Muscle layer of duodenum (tissue), 2 donors: ENCODE measurements at regions not wholly inside any gene's neighbourhood (a gene's known extent, or its start where the extent isn't known, plus 50 kb on each side); places are given as distances from the start of the nearest gene placed in this dataset.

Source experiments
- H3K27ac ChIP-seq: one replicate; pipeline ENCODE4 v1.7.0; 2013; ENCODE audit warnings: mild to moderate bottlenecking, low read length
- H3K27me3 ChIP-seq: one replicate; pipeline ENCODE4 v1.7.0; 2013; ENCODE audit warnings: low read depth, mild to moderate bottlenecking, control low read depth, low read length
- H3K36me3 ChIP-seq, 2 donors: one replicate each; pipeline ENCODE4 v1.7.0; 2013; ENCODE audit warnings: low read length in 2 of 2, control low read depth in 1 of 2, mild to moderate bottlenecking in 1 of 2; ENCODE audit not compliant: insufficient read depth in 2 of 2, control insufficient read depth in 1 of 2
- H3K4me1 ChIP-seq, 2 donors: one replicate each; pipeline ENCODE4 v1.7.0; 2013; ENCODE audit warnings: low read length in 2 of 2, mild to moderate bottlenecking in 2 of 2, control low read depth in 1 of 2, moderate library complexity in 1 of 2; ENCODE audit not compliant: insufficient read depth in 2 of 2, control insufficient read depth in 1 of 2
- H3K4me3 ChIP-seq, 2 donors: one replicate each; pipeline ENCODE4 v1.7.0; 2013; ENCODE audit warnings: low read length in 2 of 2, low read depth in 1 of 2, mild to moderate bottlenecking in 1 of 2
- H3K9me3 ChIP-seq, 2 donors: one replicate each; pipeline ENCODE4 v1.7.0; 2013; ENCODE audit warnings: low read length in 2 of 2, control low read depth in 1 of 2, mild to moderate bottlenecking in 1 of 2; ENCODE audit not compliant: control insufficient read depth in 1 of 2
- donor health status: healthy.

- H3K27ac ChIP-seq: no peak overlapping the region
Measured at GRCh38 chr2:78910376-78910775, 115.1 kb upstream of the REG3G start.

GRCh38 chr2:78913257-78913656 lies 112.2 kb upstream of the REG3G start:
- no peaks in the 10 kb centered on the region for H3K4me1 ChIP-seq
- no peaks in the 10 kb centered on the region for H3K27me3 ChIP-seq
- H3K27ac ChIP-seq: no peak overlapping the region
- H3K9me3 ChIP-seq: no peaks in the 10 kb centered on the region
- no peaks in the 10 kb centered on the region for H3K36me3 ChIP-seq
- no peak overlapping the region for H3K4me3 ChIP-seq

More at GRCh38 chr2:78910376-78910775, 115.1 kb upstream of the REG3G start:
- no peaks in the 10 kb centered on the region for H3K9me3 ChIP-seq
- H3K4me1 ChIP-seq: no peaks in the 10 kb centered on the region
- no peak overlapping the region for H3K4me3 ChIP-seq
- no peaks in the 10 kb centered on the region for H3K36me3 ChIP-seq
- no peaks in the 10 kb centered on the region for H3K27me3 ChIP-seq

GRCh38 chr2:78925258-78925657 lies 100.2 kb upstream of the REG3G start:
- Histone ChIP-seq H3K27me3 (no peaks in the 10 kb centered on the region), H3K4me3 (no peak overlapping the region), H3K9me3 (no peaks in the 10 kb centered on the region), H3K36me3 (no peaks in the 10 kb centered on the region), H3K27ac (no peak overlapping the region), H3K4me1 (no peaks in the 10 kb centered on the region)

GRCh38 chr2:78928502-78928901 lies 97.0 kb upstream of the REG3G start:
- Histone ChIP-seq H3K36me3 (no peaks in the 10 kb centered on the region), H3K9me3 (no peaks in the 10 kb centered on the region), H3K27ac (no peak overlapping the region), H3K4me1 (no peaks in the 10 kb centered on the region), H3K27me3 (no peaks in the 10 kb centered on the region), H3K4me3 (no peak overlapping the region)

- H3K4me3 ChIP-seq: no peak overlapping the region
- H3K4me1 ChIP-seq: no peaks in the 10 kb centered on the region
- no peaks in the 10 kb centered on the region for H3K36me3 ChIP-seq
- no peaks in the 10 kb centered on the region for H3K9me3 ChIP-seq
- no peak overlapping the region for H3K27ac ChIP-seq
- no peaks in the 10 kb centered on the region for H3K27me3 ChIP-seq
Measured at GRCh38 chr2:78940998-78941397, 84.5 kb upstream of the REG3G start.

GRCh38 chr2:78941751-78942150 lies 83.8 kb upstream of the REG3G start:
- Histone ChIP-seq H3K9me3 (no peaks in the 10 kb centered on the region), H3K27me3 (no peaks in the 10 kb centered on the region), H3K27ac (no peak overlapping the region), H3K36me3 (no peaks in the 10 kb centered on the region), H3K4me3 (no peak overlapping the region), H3K4me1 (no peaks in the 10 kb centered on the region)

GRCh38 chr2:78963881-78964280 lies 61.6 kb upstream of the REG3G start:
- H3K4me3 ChIP-seq: no peak overlapping the region
- no peaks in the 10 kb centered on the region for H3K4me1 ChIP-seq
- H3K9me3 ChIP-seq: no peaks in the 10 kb centered on the region
- H3K27me3 ChIP-seq: no peaks in the 10 kb centered on the region
- H3K27ac ChIP-seq: no peak overlapping the region
- H3K36me3 ChIP-seq: no peaks in the 10 kb centered on the region

GRCh38 chr2:78967294-78967693 lies 58.2 kb upstream of the REG3G start:
- Histone ChIP-seq H3K4me1 (no peaks in the 10 kb centered on the region), H3K27me3 (no peaks in the 10 kb centered on the region), H3K36me3 (no peaks in the 10 kb centered on the region), H3K9me3 (no peaks in the 10 kb centered on the region), H3K27ac (no peak overlapping the region), H3K4me3 (no peak overlapping the region)

GRCh38 chr2:78973630-78974029 lies 51.9 kb upstream of the REG3G start:
- H3K9me3 ChIP-seq: no peaks in the 10 kb centered on the region

More at GRCh38 chr2:78973630-78974029, 51.9 kb upstream of the REG3G start:
- Histone ChIP-seq H3K36me3 (no peaks in the 10 kb centered on the region), H3K27me3 (no peaks in the 10 kb centered on the region), H3K27ac (no peak overlapping the region), H3K4me3 (no peak overlapping the region), H3K4me1 (no peaks in the 10 kb centered on the region)
